Panc1 (cell line): ENCODE measurements at regions not wholly inside any gene's neighbourhood (a gene's known extent, or its start where the extent isn't known, plus 50 kb on each side); places are given as distances from the start of the nearest gene placed in this dataset.

Source experiments
- ATAC-seq: fragments of 200-7000 bp; cut with Tn5 transposase; 2 replicates; pipeline ENCODE4 v1.9.1; 2020; ENCODE audit warnings: mild to moderate bottlenecking, moderate library complexity
- BruUV-seq: library from RNA; stranded (reverse); fragments of 400-500 nt; replicated peaks from 2 replicates; lab custom pipeline; 2021; lab: Mats Ljungman, UMichigan
- CTCF ChIA-PET: fragments of 300-600 bp; sonication (Branson Sonifier 250); formaldehyde crosslinking; loops from one replicate; lab custom pipeline; 2022; ENCODE audit warnings: antibody characterized with exemption; lab: Charles Lee
- POLR2A ChIA-PET: fragments of 300-600 bp; sonication (Branson Sonifier 250); formaldehyde crosslinking; loops from one replicate; lab custom pipeline; 2022; ENCODE audit warnings: antibody characterized with exemption; lab: Charles Lee
- DNase-seq: peaks from one replicate; pipeline ENCODE4 v3.0.0-alpha.2; 2010; ENCODE audit warnings: low read depth, low spot score
- H3K27ac ChIP-seq: 2 replicates; pipeline ENCODE4 v1.5.1; 2011; ENCODE audit warnings: mild to moderate bottlenecking, low read length, inconsistent platforms
- H3K27me3 ChIP-seq: fragments of 200-500 bp; sonication (Bioruptor generic); 2 replicates; pipeline ENCODE4 v1.6.0; 2014; ENCODE audit warnings: low read length, inconsistent platforms; ENCODE audit not compliant: control insufficient read depth, insufficient read depth
- H3K36me3 ChIP-seq: fragments of 200-500 bp; sonication (Bioruptor generic); 2 replicates; pipeline ENCODE4 v1.5.1; 2014; ENCODE audit warnings: inconsistent platforms, mild to moderate bottlenecking, low read length, moderate library complexity; ENCODE audit not compliant: control insufficient read depth, insufficient read depth
- H3K4me1 ChIP-seq: 2 replicates; pipeline ENCODE4 v1.5.1; 2011; ENCODE audit warnings: inconsistent platforms, mild to moderate bottlenecking, low read length, moderate library complexity; ENCODE audit not compliant: control insufficient read depth, insufficient read depth
- H3K4me3 ChIP-seq, 2 experiments: 2 replicates each; pipeline ENCODE4 v1.5.1; 2011 to 2012; ENCODE audit warnings: low read depth in 2 of 2, low read length in 2 of 2, mild to moderate bottlenecking in 2 of 2, inconsistent platforms in 1 of 2, moderate library complexity in 1 of 2
- H3K9me3 ChIP-seq: fragments of 200-500 bp; sonication (Bioruptor generic); 2 replicates; pipeline ENCODE4 v1.5.1; 2014; ENCODE audit warnings: low read depth, mild to moderate bottlenecking, inconsistent platforms, low read length, moderate library complexity; ENCODE audit not compliant: control insufficient read depth, insufficient read depth
- CTCF ChIP-seq: fragments of 450-650 bp; IDR thresholded peaks from 2 replicates; pipeline ENCODE4 v1.5.1; 2017; ENCODE audit warnings: mild to moderate bottlenecking
- POLR2AphosphoS5 ChIP-seq: IDR thresholded peaks from 2 replicates; pipeline ENCODE4 v1.6.1; 2012; ENCODE audit warnings: mild to moderate bottlenecking, low read depth, low read length, moderate library complexity
- REST ChIP-seq, 2 experiments: IDR thresholded peaks; 2 replicates each; pipeline ENCODE4 v1.6.1; 2011 to 2012; ENCODE audit warnings: low read depth in 2 of 2, control low read depth in 1 of 2, low read length in 1 of 2, mild to moderate bottlenecking in 1 of 2, moderate library complexity in 1 of 2; ENCODE audit not compliant: insufficient read depth in 1 of 2
- SIN3A ChIP-seq: IDR thresholded peaks from 2 replicates; pipeline ENCODE4 v1.6.1; 2012; ENCODE audit warnings: low read depth, mild to moderate bottlenecking, low read length, moderate library complexity, borderline replicate concordance; ENCODE audit not compliant: insufficient read depth
- TCF7L2 ChIP-seq: IDR thresholded peaks from 2 replicates; pipeline ENCODE4 v1.6.1; 2011; ENCODE audit warnings: mild to moderate bottlenecking, low read depth, low read length, inconsistent platforms
- in situ Hi-C: cut with HindIII; loops from 2 replicates; pipeline ENCODE4 v1.10.0; 2016; ENCODE audit warnings: low sequenced_read_pairs, low pct_unique_long_range_greater_than_20kb
- intact Hi-C: fragments of 100-400 bp; cut with micrococcal nuclease; formaldehyde crosslinking; loops from one replicate; pipeline ENCODE4 v1.10.0; 2022; ENCODE audit not compliant: unreplicated experiment

- Histone ChIP-seq H3K27me3 (no peaks in the 10 kb centered on the region), H3K4me3 (no peak overlapping the region), H3K4me1 (no peaks in the 10 kb centered on the region), H3K27ac (no peak overlapping the region), H3K36me3 (no peaks in the 10 kb centered on the region), H3K9me3 (no peaks in the 10 kb centered on the region)
- ChIA-PET POLR2A (no interaction called here), CTCF (no interaction called here)
- ATAC-seq (no peak), DNase-seq (no peak)
- in situ Hi-C loops (no loop called here), intact Hi-C loops (no loop called here)
- no TSS peak for BruUV-seq
- TF ChIP-seq TCF7L2 (no peak), SIN3A (no peak), REST (IDR thresholded peaks at IDR 0.05; ENCODE audit: insufficient read depth in 1 of 2, low read depth in 2 of 2, low read length in 1 of 2) (no peak), CTCF (no peak), POLR2AphosphoS5 (no peak)
These were observed 830.6 kb downstream of the SLC4A3 start for GRCh38 chr2:220458051-220458450.

- in situ Hi-C loops (no loop called here), intact Hi-C loops (no loop called here)
- Histone ChIP-seq H3K4me3 (no peak overlapping the region), H3K36me3 (no peaks in the 10 kb centered on the region), H3K9me3 (no peaks in the 10 kb centered on the region), H3K27me3 (no peaks in the 10 kb centered on the region), H3K4me1 (no peaks in the 10 kb centered on the region), H3K27ac (no peak overlapping the region)
- CTCF ChIA-PET = no interaction called here
- ATAC-seq = no peak
- POLR2A ChIA-PET = no interaction called here
- DNase-seq = no peak
- no TSS peak for BruUV-seq
- TF ChIP-seq CTCF = no peak
- no peak for TF ChIP-seq TCF7L2
- no peak for TF ChIP-seq POLR2AphosphoS5
These were observed 833.0 kb downstream of the SLC4A3 start for GRCh38 chr2:220460257-220460985.
